GM21737 (cell line): ENCODE measurements at regions not wholly inside any gene's neighbourhood (a gene's known extent, or its start where the extent isn't known, plus 50 kb on each side); places are given as distances from the start of the nearest gene placed in this dataset.

Experiments used
- ATAC-seq: cut with Tn5 transposase; IDR thresholded peaks from one replicate; pipeline ENCODE4 v1.9.1; 2021; ENCODE audit warnings: mild to moderate bottlenecking, moderate library complexity; ENCODE audit not compliant: unreplicated experiment

- no peak for ATAC-seq
These were observed 83.4 kb upstream of the NEGR1 start for GRCh38 chr1:72365693-72366092.

DNA sequence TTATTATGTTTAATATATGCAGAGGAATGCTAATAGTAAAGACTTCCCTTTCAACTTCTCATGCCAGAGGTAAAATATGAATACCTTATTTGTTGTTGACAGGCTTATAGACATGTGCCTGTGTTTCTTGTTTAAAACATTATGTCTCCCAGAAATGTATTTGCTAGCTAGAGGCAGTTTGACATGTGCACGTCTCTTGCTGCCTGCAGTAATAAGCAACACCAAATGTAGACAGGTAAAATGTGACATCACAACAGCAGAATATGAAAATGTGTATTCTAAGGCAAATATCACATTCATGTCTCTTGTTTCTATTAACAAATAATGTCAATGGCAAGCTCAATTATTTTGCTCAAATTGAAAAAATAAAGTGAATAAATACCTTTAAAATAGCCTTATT is 80.2 kb upstream of the NEGR1 start:
- ATAC-seq: no peak

- no peak for ATAC-seq
These were observed 75.1 kb upstream of the NEGR1 start for GRCh38 chr1:72357411-72357810.

DNA sequence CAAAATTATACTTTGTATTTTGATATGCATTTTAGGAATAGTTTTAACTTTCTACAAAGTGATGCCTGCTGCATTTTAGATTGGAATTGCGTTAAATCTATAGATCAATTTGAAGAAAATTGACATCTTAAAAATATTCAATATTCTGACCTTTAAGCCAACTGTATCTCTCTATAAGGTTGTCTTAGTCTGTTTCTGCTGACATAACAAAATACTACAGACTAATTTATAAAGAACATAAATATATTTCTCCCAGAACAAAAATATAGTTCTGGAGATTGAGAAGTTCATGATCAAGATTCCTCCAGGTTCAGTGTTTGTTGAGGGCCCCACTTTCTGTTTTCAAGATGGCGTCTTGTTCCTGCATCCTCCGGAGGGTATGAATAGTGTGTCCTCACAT is 73.6 kb upstream of the NEGR1 start:
- ATAC-seq: no peak

DNA sequence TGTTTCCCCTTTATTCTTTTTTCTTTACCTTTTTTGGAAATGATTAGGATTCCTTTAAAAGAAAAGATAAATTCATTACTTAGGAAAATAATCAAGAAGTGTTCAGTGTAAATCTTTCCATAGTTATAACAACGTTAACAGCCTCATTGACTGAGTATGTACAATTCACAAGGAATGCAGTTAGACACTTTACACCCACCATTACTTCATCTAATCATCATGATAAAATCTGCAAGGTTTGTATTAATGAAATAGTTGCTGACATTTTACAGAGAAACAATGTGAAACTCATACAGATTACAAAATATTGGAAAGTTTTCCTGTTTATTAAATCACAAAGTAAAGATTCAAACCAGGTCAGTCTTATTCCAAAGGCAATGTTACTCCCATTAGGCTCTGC is 59.3 kb upstream of the NEGR1 start:
- no peak for ATAC-seq

DNA sequence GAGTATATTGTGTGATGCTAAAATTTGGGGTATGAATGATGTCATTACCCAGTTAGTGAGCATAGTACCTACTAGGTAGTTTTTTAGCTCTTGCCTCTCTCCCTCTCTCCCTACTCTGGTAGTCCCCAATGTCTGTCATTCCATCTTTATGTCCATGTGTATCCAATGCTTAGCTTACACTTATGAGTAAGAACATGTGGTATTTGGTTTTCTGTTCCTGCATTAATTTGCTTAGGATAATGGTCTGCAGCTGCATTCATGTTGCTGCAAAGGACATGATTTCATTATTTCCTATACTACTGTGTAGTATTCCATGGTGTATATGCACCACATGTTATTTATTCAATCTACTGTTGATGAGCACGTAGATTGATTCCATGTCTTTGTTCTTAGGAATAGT is 54.4 kb upstream of the NEGR1 start:
- no peak for ATAC-seq
